ENCODE measurements at regions not wholly inside any gene's neighbourhood (a gene's known extent, or its start where the extent isn't known, plus 50 kb on each side); places are given as distances from the start of the nearest gene placed in this dataset.

DNA sequence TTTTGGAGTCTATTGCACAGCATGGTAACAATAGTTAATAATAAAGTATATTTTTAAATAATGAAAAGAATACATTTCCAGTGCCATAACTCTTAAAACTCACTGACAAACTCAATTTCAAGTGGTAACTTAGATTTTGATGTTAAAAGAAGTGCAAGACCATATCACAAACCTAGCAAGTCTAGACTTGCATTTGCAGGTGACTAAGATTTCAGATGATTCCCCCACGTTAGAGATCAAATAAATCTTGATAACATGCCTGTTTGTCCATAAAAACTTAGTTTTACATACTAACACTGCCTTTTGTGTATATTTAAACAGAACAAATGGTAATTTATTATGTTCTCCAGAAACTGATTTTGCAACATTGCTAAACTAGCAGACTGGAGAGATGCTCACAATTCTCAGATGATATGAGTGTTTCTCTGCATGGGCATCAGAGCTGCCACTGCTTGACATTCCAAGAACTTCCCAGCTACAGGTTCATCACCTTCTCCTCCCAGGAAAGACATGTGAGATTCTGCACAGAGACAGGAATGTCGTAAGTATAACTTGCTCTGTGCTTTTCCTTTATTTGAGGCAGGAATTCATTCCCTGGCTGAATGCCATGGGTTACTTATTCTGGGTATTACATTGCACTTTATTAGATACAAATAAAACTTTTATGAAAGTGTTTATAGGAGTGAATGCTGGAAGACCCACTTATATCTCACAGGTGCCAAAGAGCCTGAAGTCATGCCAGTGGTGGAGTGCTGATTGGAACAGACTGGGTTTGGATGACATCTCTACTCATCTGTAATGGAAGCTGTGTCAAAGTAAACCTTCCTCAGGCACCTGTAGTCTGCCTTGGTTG lies 160.2 kb upstream of the FOXA2 start:
- DNase-seq = no peak

DNA sequence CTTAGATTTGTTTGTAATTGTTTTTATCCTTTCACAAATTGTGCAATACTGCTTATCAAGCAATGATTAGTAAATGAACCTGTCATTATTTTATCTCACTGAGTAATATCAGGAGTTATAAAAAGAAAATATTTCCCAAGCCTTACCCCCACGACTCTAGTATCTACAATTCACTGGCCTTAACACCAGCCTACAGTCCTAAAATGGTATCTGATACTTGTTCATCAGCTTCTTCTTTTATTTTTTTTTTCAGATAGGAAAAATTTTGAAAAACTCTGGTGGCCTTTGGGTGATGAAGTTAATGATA lies 160.8 kb upstream of the FOXA2 start:
- DNase-seq = no peak

DNA sequence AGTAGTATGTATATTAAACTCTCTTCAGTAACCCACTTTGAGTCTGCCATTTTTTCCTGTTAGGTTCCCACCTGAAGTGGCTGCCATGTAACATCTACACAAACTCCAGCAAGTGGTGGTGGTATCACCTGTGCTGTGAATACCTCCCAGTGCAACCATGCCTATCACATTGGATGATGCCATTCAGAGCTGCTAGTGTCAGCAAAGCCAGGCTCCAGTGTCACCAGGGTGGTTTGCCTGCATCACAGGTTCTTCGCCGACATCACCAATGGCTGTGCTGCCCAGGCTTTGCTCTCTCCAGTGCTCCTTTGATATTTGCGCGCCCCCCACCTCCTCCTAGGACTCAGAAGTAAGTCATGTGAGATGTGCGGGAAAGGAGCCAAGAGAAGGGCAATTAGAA lies 162.6 kb upstream of the FOXA2 start:
- DNase-seq = no peak

DNA sequence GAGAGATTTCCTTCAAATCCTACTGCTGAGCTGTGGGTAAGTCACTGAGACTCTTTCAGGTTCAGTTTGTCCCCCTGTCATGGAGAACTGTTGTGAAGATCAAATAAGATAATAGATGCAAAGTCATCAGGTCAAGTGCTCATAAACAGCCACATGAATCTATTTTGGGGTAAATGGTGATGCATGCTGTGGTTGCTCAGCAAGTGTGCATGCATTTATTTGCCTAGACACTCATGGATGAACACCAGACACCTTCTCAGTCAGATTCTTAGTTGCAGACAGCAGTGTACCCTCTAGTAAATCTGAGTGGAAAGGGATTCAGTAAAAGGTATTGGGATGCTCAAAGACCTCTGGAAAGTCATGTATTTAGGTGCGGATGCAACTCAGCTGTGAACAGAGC lies 168.0 kb upstream of the FOXA2 start:
- no peak for DNase-seq

DNA sequence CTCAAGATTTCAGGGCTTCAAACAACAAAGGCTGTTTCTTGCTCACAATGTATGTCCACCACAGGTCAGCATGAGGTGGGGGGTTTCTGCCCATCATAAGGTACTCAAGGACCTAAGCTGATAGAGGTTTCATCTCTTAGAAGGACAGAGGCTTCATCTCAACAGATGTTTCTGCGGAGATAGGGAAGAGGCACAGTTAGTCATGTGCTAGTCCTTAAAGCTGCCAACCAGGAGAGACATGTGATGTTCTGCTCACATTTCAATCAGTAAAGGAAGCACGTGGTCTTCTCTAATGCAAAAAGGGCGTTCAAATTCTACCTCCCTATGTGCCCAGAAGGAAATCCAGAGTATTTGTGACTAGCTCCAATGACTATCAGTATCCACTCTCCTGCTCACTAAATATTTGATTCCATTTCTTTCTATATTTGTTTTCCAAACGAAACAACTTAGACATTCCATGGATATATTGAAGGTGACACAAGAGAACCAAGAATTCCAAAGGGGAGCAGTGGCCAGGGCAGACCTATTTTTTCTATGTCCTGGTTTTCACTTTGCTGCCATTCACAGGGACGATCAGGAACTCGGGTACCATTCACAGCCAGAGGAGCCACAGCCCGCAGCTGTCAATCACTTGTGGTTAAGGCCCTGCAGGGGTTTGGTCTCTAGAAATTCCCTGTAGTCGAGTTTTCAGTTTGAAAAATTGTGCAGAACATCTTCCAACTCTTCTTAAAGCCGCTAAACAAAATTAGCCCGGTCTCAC lies 173.2 kb upstream of the FOXA2 start:
- no peak for DNase-seq

DNA sequence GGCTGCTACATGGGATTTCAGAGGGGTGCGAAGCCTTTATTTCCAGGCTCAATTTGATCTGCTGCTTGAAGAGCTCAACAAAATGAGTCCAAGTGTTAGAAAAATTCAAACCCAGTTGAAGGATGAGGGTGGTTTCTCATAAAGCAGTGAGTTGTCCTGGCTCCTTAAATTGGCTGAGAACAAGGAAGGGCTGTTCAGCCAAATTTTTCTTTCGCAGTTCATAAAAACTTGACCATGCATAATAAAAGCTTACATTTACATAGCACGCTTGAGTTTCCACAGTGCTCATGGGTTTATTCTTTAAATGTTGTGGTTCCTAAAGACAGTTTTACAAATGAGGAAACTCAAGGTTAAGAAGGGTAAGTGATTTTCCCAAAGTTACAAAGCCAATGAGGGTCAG lies 174.4 kb upstream of the FOXA2 start:
- no peak for DNase-seq

DNA sequence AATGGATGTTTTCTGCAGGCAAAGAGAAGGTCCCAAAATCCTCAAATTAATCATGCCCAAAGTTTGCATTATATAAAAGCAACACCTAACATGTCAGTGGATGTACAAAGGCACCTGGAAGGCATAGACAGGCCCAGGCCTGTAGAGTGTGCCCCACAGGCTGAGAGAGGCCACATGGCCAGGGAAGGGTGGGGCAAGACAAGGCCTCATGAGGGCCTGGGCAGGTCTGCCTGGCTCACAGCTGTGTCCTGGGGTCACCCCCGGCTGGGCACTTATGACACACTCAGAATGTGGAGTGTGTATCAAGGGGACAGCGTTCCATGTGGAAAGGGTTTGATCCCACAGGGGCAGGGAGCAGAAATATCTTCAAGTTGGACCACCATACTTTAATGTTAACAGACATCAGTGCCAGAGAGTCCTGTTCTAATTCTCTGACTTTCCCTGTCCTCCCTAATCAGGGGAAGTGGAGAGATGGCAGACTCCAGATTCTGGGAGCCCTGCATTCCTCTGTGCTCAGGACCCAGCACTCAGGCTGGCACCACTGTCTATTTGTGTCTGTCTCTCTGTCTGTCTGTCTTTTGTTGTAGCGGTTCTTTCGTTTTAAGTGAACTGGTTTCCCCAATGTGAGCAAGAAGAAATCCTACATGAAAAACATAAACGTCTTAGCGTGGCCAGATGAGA lies 178.3 kb upstream of the FOXA2 start:
- DNase-seq = no peak

DNA sequence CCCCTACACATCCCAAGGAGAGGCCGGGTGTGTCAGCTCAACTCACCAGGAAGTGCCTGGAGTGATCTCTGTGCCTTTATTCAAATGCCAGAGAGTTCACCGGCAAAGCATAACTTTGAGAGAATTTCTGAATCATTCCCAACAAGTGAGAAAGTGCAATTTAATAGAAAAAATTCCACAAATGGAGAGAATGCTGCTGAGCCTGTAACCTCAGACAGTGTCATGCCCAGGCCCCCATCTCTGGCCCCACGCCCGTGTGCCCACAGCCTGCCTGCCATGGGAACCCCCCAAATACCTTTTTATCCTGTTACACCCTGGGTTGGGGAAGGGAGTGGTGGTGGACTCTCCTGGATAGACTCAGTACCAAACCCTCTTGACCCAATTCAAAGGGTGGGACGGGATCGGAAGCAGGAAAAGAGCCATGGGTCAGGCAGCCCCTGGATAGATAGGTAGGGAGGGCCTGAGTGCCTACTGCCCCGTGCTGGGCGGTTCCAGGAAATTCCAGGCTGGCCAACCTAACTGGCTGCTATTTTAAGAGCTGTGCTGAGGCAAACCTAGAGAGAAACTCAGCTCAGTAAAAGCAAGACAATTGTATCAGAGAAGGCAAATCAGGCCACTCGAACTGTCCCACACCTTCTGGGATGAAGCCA lies 179.0 kb upstream of the FOXA2 start:
- DNase-seq = no peak

DNA sequence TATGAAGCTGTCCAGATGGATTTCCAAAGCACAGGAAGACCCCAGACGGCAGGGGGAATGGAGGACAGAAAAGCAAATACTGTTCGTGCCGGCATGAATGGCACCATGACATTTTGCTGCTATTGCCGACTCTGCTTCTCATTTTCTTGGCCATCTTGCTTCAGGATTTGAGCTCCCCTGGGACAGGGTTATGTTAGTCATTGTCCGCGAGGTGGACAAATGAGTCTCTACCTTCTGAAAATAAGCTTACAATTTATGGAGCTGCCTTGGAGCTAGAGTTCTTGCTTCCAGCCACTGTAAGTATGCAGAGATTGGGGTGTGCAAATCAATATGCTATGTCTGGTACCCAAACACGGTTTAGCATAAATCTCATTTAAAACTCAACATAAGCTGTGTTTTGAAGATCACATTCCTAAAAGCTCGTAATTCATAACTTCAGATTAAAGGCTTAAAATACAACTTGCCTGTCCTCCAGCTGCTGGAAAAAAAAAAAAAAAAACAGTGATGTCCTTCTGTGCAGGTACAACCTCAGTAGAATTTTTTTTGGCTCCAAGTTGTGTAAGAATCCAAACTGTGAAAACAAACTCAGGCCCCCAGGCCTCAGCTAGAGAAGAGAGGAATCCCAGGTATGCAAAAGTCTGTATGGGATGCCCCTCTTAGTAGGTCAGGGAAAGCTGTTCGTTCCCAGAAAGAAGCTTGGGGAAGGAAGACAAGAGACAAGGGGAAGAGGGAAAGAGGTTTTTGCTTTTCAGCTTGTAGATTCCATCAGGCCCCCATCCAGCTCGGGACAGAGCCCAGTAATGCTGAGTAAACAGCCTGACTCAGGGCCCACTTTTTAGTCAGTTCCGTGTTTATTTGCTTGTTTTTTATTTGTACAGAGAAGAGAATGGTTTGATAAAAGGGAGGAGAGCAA lies 184.2 kb upstream of the FOXA2 start:
- DNase-seq = no peak

DNA sequence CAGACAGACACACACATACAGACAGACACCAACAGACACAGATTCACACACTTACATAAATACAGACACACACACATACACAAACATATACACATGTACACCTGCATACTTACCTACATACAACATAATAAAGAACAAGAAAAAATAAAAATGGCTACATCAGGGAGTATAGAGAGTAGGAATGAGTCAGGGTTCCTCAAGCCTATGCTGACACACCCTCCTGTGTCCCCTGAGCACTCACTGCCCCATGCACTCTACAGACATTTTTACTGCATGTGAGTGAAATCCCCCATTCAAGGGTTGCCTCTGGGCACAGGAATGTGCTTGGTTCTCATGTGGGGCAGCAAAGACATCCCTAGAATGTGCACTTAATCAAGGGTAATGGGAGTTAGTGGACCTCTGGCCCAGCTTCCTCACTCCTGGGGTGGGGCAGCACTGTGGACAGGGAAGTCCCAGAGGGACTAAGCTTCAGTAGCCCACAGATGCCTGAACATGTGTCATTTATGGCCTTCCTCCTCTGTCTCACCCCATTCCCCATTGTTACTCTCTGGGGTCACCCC lies 185.9 kb upstream of the FOXA2 start:
- no peak for DNase-seq

DNA sequence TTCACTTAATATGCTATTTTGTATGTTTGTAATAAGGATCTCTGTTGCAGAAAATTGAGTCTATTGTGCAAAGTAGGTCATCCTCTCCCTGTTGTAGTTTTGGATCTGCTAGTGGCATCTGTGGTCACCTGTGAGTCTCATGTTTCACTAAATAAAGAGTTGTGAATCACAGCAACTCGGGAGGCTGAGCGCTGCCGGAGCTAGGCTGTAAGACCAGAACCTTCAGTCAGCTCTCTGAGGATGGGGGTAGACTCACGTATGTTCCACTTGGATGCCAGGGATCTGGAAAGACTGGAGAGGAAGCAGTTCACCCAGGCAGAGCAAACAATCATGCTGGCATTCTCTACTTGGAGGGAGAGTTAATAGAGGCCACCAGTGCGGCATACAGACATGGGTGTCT lies 187.3 kb upstream of the FOXA2 start:
- DNase-seq = no peak

DNA sequence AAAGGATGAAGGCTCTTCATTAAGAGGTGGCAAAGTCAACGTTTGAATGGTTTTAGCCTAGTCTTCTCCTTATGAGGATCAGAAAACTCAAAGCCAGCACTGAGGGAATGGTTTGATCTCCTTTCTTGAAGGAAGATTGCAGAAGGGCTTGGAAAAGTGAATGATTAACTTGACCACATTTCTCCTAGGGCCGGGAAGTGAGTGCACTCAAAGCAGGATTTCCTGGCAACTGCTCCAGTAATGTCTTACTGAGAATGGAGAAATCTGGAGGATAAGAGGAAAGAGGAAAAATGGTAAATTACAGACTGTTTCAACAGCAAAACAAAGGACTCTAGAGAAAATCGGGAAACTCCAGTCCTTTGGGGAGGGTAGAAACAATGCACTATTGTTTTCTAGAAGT lies 189.0 kb upstream of the FOXA2 start:
- no peak for DNase-seq

DNA sequence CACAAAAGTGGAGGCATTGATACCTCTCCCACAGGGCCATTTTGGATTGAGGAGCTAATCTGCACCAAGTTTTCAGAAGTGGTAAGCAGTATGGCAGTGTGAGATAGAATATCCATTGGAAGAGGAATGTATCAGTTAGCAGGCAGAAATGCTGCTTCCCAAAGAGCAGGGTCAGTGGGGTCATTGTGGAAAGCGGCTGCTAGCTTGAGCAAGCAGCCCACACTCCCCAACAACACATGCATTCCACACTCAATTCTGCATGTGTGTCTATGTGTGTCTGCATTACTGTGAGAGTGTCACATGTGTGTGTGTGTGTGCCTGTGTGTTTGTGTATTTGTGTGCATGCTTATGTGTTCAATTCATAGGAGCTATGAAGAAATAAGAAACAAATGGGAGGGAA lies 190.9 kb upstream of the FOXA2 start:
- DNase-seq = no peak

DNA sequence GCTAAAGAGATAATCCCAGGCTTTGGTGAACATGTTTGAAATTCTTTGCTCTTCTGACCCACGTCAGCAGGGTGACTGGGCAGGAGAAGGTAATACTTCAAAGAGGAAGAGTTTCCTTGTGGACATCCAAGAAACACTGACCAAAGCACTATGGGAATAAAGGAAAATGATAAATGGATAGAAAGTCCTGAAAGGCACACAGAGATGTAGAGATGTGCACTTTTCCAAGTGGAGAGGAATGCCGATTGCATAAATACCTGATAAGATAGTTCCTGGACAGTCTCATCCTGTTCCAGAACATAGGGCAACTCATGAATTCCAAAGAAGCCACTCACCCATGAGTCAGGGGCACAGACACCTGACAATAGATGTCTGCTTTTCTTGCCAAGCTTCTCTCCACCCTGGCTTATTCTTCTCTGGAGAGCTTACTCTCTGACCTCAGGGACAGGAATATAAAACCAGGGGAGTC lies 191.3 kb upstream of the FOXA2 start:
- no peak for DNase-seq

DNA sequence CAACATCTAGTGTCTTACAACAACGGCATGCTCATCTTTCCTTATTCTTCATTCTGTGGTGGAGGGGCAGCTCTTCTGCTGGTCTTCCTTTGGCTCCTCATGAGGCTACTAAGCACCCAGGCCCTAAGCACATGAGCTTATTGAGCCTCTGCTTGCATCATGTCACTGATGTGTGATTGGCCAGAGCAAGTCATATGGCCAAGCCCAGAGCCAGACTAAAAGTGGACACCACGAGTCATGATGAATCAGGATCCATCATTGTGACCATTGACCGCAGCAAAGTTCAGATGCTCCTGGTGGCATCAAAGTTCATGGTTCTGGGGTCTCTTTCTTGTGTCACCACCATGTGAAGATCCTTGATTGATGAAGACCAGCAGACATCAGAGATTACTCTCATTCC lies 192.0 kb upstream of the FOXA2 start:
- DNase-seq = no peak

DNA sequence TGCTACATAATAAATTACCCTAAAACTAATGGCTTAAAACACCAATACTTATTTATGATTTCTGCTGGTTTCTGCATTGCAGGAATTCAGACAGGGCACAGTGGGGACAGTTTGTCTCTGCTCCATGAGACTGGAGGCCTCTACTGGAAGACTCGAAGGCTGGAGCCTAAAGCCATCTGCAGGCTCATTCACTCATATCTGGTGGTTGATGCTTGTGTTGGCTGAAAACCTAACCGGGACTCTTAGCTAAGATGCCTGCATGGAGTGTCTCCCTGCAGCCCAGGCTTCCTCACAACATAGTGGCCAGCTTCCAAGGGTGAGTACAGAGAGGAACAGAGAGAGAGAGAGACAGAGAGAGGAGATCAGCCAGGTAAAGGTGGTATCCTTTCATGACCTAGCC lies 195.5 kb upstream of the FOXA2 start:
- no peak for DNase-seq

DNA sequence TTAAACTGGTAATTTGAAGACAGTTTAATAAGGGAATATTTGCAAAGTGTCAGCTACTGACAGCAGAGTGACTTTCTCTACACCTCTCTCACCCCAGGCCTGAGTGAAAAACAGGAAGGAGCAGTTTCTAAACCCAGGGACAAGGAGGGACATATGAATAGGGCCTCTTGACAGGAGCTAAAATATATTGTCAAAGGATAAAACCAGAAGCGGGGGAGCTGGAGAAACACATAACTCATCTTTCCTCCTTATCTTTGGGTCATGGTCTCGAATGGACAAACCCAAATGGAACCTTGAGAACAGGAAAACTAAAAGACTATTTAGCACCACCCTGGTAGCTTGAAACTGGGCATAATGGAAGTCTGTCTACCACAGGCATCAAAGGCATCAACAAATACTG lies 197.5 kb upstream of the FOXA2 start:
- no peak for DNase-seq

DNA sequence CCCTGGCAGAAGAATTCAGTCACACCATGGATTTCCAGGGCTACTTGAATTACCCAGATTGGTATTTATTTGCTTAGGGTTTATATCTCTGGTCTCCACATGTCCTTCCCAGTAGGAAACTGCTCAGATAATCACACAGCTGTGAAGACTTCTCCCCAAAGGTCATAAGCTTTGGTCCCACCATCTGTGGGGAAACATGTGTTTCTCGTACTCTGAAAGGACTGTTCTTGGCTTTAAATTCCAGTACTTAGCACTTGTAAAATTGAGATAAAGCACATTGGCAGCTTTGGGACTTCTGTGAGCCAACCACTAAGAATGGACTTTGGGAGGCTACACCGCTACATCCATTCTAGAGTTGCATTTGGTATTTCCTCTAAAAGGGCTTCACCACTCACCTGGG lies 205.3 kb upstream of the FOXA2 start:
- DNase-seq = no peak

DNA sequence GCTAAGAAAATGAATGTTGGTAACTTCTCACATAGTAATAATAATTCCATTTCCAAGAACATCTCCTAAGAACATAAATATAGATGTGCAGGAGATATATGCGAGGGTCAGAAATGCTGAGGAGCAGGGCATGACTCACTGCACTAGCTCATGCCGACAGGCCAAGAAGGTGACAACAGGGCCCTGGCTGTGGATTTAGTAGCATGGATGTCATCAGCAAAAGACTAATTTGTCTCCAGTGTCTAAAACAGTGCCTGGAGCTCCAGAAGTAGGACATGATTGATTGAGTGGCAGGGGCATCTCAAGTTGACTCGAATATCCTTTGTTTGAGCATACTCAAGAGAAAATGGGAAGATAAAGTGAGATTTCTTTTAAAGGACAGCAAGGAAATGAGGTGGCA lies 207.0 kb upstream of the FOXA2 start:
- no peak for DNase-seq

DNA sequence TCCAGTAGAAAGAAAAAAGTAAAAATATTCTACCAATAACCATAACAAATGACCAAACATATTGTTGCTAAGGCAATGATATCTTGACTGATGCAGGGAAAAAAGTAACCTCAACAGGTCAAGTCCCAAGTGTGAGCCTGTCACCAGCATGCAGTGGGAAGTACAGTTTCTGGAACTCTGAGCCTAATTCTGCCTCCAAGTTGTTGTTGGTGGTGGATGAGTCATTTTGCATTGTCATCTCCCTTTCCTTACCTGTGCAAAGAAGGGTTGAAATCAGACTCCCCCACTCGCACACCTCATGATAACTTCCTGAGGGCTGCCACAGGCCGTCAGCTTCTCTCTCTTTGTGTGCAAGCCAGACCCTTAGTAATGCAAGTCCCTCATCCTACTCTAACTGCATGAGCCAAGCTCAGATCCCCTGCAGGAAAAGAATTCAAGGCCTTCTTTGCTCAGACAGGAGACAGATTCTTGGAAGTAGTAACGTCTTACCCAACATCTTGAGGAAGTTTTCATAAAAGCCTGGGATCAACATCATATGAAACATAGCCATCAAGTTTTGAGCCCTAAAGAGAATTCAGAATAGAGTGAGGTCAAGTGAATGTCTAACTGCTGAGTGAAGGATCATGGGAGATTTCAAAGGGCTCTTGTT lies 207.6 kb upstream of the FOXA2 start:
- no peak for DNase-seq

DNA sequence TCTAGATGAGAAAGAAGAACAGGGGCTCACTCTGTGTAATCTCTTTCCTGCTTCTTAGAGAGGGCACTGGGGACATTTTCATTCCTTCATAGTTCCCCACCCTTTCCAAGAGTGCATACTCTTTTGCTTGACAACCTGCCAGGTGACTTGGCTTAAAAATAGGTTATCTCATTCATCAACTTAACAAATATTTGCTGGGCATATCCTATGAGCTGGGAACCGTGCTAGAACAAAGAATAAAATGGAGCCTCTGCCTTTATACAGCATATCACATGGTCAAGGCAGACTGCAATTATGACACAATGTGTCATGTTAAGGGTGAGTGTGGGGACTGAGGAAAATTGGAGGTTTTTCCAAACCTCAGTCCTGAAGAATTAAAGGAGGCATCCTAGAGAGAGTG lies 209.8 kb upstream of the FOXA2 start:
- DNase-seq = peak; percentile 10

DNA sequence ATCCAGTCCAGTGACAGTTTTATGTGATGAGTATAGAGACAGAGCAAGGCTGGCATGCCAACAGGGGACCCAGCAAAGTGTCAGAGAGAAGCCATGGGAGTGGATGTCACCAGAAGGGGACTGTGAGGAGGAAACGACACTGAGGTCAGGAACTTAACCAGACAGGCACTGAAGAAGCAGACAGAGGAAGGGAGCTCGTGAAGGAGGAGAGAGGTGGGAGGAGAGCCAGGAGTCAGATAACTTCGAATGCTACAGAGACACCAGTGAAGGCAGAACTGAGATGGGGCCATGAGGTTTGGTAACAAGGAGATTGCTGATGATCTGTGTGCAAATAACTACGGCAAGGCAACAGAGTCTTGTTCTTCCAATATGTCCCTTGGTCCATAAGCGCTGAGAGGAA lies 211.1 kb upstream of the FOXA2 start:
- no peak for DNase-seq

Data from NCI-H2029 treated with DMSO at 0.1 percent for 48 hours (cell line).